K562 (cell line): ENCODE measurements at regions not wholly inside any gene's neighbourhood (a gene's known extent, or its start where the extent isn't known, plus 50 kb on each side); places are given as distances from the start of the nearest gene placed in this dataset.

Source experiments
- ATAC-seq: fragments of 200-7000 bp; cut with Tn5 transposase; 3 replicates; pipeline ENCODE4 v1.9.1; 2020; ENCODE audit warnings: moderate library complexity
- BruUV-seq: library from RNA; stranded (reverse); fragments of 400-500 nt; replicated peaks from 2 replicates; lab custom pipeline; 2021; lab: Mats Ljungman, UMichigan
- CTCF ChIA-PET: fragments of 300-600 bp; formaldehyde crosslinking; extraction: SDS; loops from one replicate; lab custom pipeline; 2021; ENCODE audit warnings: low intra/inter-chr PET ratio; lab: Yijun Ruan, JAX
- POLR2A ChIA-PET: fragments of 300-600, 350-650 bp; sonication (Branson Sonifier 250); formaldehyde crosslinking; extraction: SDS; loops from one replicate; lab custom pipeline; 2021; ENCODE audit warnings: antibody characterized with exemption, inconsistent platforms; lab: Yijun Ruan, JAX
- DNase-seq, 4 experiments: peaks; one replicate each; pipeline versions ENCODE4 v3.0.0 to v3.0.0-alpha.2; 2011 to 2018; ENCODE audit warnings: low spot score in 3 of 4, mixed read lengths in 3 of 4; ENCODE audit errors: extremely low read depth in 1 of 4
- FAIRE-seq: peaks from 2 replicates; lab custom pipeline; 2011; peaks lifted over from hg19 to GRCh38; lab: Jason Lieb, UNC
- H2AFZ ChIP-seq: 2 replicates; pipeline ENCODE4 v1.6.0; 2011; ENCODE audit warnings: low read depth, low read length, control low read depth, inconsistent platforms
- H3K27ac ChIP-seq: fragments of 200-600 bp; 3 replicates; pipeline ENCODE4 v1.8.0; 2011; ENCODE audit warnings: low read depth, mild to moderate bottlenecking, control low read depth, inconsistent platforms, low read length, moderate library complexity, mixed read lengths; ENCODE audit errors: extremely low read depth
- H3K27me3 ChIP-seq, 2 experiments: fragments of 300-600 bp in 1 of 2; 2 replicates in 1 of 2; 3 replicates in 1 of 2; pipeline versions ENCODE4 v1.6.0 to v1.8.0; 2011; ENCODE audit warnings: inconsistent platforms in 2 of 2, low read length in 2 of 2, mild to moderate bottlenecking in 1 of 2, mixed read lengths in 1 of 2, moderate library complexity in 1 of 2; ENCODE audit not compliant: control insufficient read depth in 2 of 2, insufficient read depth in 2 of 2
- H3K36me3 ChIP-seq: fragments of 300-600 bp; 3 replicates; pipeline ENCODE4 v1.8.0; 2011; ENCODE audit warnings: mild to moderate bottlenecking, low read length, inconsistent platforms; ENCODE audit not compliant: control insufficient read depth, insufficient read depth
- H3K4me1 ChIP-seq, 2 experiments: fragments of 200-600 bp in 1 of 2; replicated peaks in 1 of 2; 2 replicates in 1 of 2; 3 replicates in 1 of 2; pipeline versions ENCODE4 v1.5.1 to v1.8.0; 2011; ENCODE audit warnings: inconsistent platforms in 2 of 2, low read length in 2 of 2, mild to moderate bottlenecking in 1 of 2, mixed read lengths in 1 of 2, moderate library complexity in 1 of 2; ENCODE audit not compliant: control insufficient read depth in 2 of 2, insufficient read depth in 2 of 2
- H3K4me2 ChIP-seq: 2 replicates; pipeline ENCODE4 v1.6.1; 2011; ENCODE audit warnings: low read length, control low read depth, inconsistent platforms, mixed read lengths; ENCODE audit not compliant: insufficient read depth
- H3K4me3 ChIP-seq: fragments of 200-600 bp; sonication (generic), shearing (Covaris generic); 2 replicates; pipeline ENCODE4 v1.5.1; 2016; ENCODE audit warnings: control low read depth, inconsistent platforms
- H3K79me2 ChIP-seq: fragments of 200-600 bp; 3 replicates; pipeline ENCODE4 v1.8.0; 2011; ENCODE audit warnings: low read length, inconsistent platforms; ENCODE audit not compliant: control insufficient read depth, insufficient read depth
- H3K9ac ChIP-seq, 2 experiments: 2 replicates each; pipeline versions ENCODE4 v1.6.0 to v1.6.1; 2011; ENCODE audit warnings: low read depth in 2 of 2, low read length in 2 of 2, control low read depth in 1 of 2, inconsistent platforms in 1 of 2, mild to moderate bottlenecking in 1 of 2, mixed read lengths in 1 of 2; ENCODE audit not compliant: insufficient read depth in 1 of 2
- H3K9me1 ChIP-seq: one replicate; pipeline ENCODE4 v1.6.0; 2011; ENCODE audit warnings: inconsistent platforms, mild to moderate bottlenecking, low read length, moderate library complexity; ENCODE audit not compliant: control insufficient read depth, insufficient read depth
- H3K9me3 ChIP-seq: replicated peaks from 2 replicates; pipeline ENCODE4 v1.5.1; 2011; ENCODE audit warnings: low read depth, low read length, inconsistent platforms; ENCODE audit not compliant: control insufficient read depth, insufficient read depth
- H4K20me1 ChIP-seq: replicated peaks from 2 replicates; pipeline ENCODE4 v1.6.1; 2011; ENCODE audit warnings: low read length, inconsistent platforms, mixed read lengths; ENCODE audit not compliant: control insufficient read depth, insufficient read depth
- CEBPG ChIP-seq, 3 experiments: fragments of 200-800 bp in 1 of 3; sonication (Bioruptor generic) in 1 of 3; sonication (generic) in 1 of 3; formaldehyde crosslinking in 1 of 3; IDR thresholded peaks in 2 of 3; conservative IDR thresholded peaks in 1 of 3; 2 replicates each; pipeline versions ENCODE4 v1.6.1 to v1.8.0; 2016 to 2022; ENCODE audit warnings: missing compliant biosample characterization in 2 of 3, missing genetic modification characterization in 2 of 3, mild to moderate bottlenecking in 1 of 3, missing genetic modification reagents in 1 of 3
- DPF2 ChIP-seq: fragments of 450-650 bp; IDR thresholded peaks from 2 replicates; pipeline ENCODE4 v1.6.1; 2016
- FOXJ3 ChIP-seq: sonication (generic); formaldehyde crosslinking; IDR thresholded peaks from 2 replicates; pipeline ENCODE4 v1.4.0; 2020; ENCODE audit warnings: mild to moderate bottlenecking, missing genetic modification reagents
- GATAD2A ChIP-seq: fragments of 450-650 bp; IDR thresholded peaks from 2 replicates; pipeline ENCODE4 v1.6.1; 2017
- HDAC3 ChIP-seq: fragments of 450-650 bp; IDR thresholded peaks from 2 replicates; pipeline ENCODE4 v1.6.1; 2018; ENCODE audit warnings: borderline replicate concordance, mild to moderate bottlenecking, moderate library complexity; ENCODE audit not compliant: partially characterized antibody
- U2AF1 ChIP-seq: fragments of 200-400 bp; formaldehyde crosslinking; optimal IDR thresholded peaks from 2 replicates; pipeline ENCODE3; 2017; ENCODE audit warnings: mild to moderate bottlenecking, low read depth, low read length, moderate library complexity
- XRCC5 ChIP-seq: fragments of 200-400 bp; formaldehyde crosslinking; IDR thresholded peaks from 2 replicates; pipeline ENCODE4 v1.6.1; 2017; ENCODE audit warnings: low read depth, mild to moderate bottlenecking, low read length
- ZFP30 ChIP-seq: fragments of 250-450 bp; sonication (Bioruptor Pico); IDR thresholded peaks from 2 replicates; pipeline ENCODE4 v1.8.0; 2022; ENCODE audit warnings: moderate library complexity, mild to moderate bottlenecking, inconsistent platforms, borderline replicate concordance
- ZNF76 ChIP-seq: fragments of 250-450 bp; sonication (Bioruptor Pico); IDR thresholded peaks from 2 replicates; pipeline ENCODE4 v1.4.0; 2020; ENCODE audit warnings: mild to moderate bottlenecking, moderate library complexity, borderline replicate concordance
- whole genome bisulfite sequencing: fragments of 100-300 bp; shearing (Covaris generic); methylation state at CpG from one replicate; pipeline ENCODE4 v1.1.6; 2016; ENCODE audit warnings: low coverage, mixed read lengths; ENCODE audit not compliant: insufficient coverage; ENCODE audit errors: missing lambda C conversion rate; 5-methylcytosine and 5-hydroxymethylcytosine counted together
- in situ Hi-C: fragments of 300-500 bp; cut with MboI; formaldehyde crosslinking; loops from 4 replicates; pipeline ENCODE4 v1.15.0; 2018; ENCODE audit warnings: inconsistent platforms, mixed read lengths
- intact Hi-C: fragments of 100-400 bp; cut with micrococcal nuclease; formaldehyde crosslinking; loops from 2 replicates; pipeline ENCODE4 v1.14.2; 2022

GRCh38 chr4:180768610-180769009, 1474.6 kb upstream of the TENM3 start:
- Histone ChIP-seq H3K4me1 (no peaks in the 10 kb centered on the region), H3K4me2 (no peak overlapping the region), H3K27ac (no peak overlapping the region), H3K9me1 (no peaks in the 10 kb centered on the region), H3K9ac (no peak overlapping the region), H3K79me2 (no peaks in the 10 kb centered on the region), H4K20me1 (no peaks in the 10 kb centered on the region), H2AFZ (no peak overlapping the region), H3K27me3 (no peaks in the 10 kb centered on the region), H3K36me3 (no peaks in the 10 kb centered on the region), H3K9me3 (0 out of 2 replicates have a peak, but pooled peaks cover 2% of the 10 kb centered on the region), H3K4me3 (no peak overlapping the region)
- FAIRE-seq = no peak
- in situ Hi-C loops = no loop called here
- ATAC-seq = no peak
- no peak for DNase-seq
- TF ChIP-seq ZNF76 (CRISPR knock-in tag) (no peak), DPF2 (no peak), CEBPG (CRISPR knock-in tag; IDR thresholded peaks at IDR 0.05) (no peak), CEBPG (tag; conservative IDR thresholded peaks at IDR 0.05 in 1 of 2, IDR thresholded peaks at IDR 0.05 in 1 of 2) (peak in 1 of 2 experiments; percentile 8; a peak in 1 of 4 replicates), ZFP30 (no peak), FOXJ3 (no peak), GATAD2A (no peak), U2AF1 (no peak), HDAC3 (no peak), XRCC5 (no peak)
- ChIA-PET CTCF (no interaction called here), POLR2A (no interaction called here)
- intact Hi-C loops = no loop called here
- 2% methylated on average over 3 of the region's 3 CpGs for WGBS
- no TSS peak for BruUV-seq
